ENCODE measurements at regions not wholly inside any gene's neighbourhood (a gene's known extent, or its start where the extent isn't known, plus 50 kb on each side); places are given as distances from the start of the nearest gene placed in this dataset.

DNA sequence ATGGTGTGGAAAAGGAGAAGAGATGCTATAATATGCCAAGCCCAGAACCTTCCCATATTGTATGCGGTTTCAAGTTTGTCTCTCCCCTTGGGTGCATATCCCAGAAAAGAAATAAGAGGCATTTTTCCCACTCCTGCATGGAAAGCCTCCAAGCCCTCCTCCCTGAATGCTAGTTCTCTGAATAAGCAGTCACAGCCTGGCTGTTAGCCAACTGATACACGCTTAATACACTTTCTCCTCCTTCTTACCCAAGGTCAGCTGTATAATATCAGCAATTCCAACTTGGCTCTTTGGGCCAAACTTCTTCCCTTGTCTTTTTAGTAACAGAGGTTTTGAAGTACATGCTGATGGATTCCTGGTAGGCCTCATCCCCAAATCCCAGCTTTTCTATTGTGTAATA, 440.1 kb downstream of the EPHA7 start:
- TF ChIP-seq, protein P1, sequence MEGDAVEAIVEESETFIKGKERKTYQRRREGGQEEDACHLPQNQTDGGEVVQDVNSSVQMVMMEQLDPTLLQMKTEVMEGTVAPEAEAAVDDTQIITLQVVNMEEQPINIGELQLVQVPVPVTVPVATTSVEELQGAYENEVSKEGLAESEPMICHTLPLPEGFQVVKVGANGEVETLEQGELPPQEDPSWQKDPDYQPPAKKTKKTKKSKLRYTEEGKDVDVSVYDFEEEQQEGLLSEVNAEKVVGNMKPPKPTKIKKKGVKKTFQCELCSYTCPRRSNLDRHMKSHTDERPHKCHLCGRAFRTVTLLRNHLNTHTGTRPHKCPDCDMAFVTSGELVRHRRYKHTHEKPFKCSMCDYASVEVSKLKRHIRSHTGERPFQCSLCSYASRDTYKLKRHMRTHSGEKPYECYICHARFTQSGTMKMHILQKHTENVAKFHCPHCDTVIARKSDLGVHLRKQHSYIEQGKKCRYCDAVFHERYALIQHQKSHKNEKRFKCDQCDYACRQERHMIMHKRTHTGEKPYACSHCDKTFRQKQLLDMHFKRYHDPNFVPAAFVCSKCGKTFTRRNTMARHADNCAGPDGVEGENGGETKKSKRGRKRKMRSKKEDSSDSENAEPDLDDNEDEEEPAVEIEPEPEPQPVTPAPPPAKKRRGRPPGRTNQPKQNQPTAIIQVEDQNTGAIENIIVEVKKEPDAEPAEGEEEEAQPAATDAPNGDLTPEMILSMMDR (conservative IDR thresholded peaks at IDR 0.05 in 1 of 2, IDR thresholded peaks at IDR 0.05 in 1 of 2; ENCODE audit: extremely low read depth in 1 of 2, insufficient read depth in 1 of 2, low read depth in 1 of 2, low read length in 2 of 2): no peak
- TF ChIP-seq EZH2 (IDR thresholded peaks at IDR 0.05; ENCODE audit: borderline replicate concordance, low read length): no peak

Data from mammary epithelial cell (primary cell).